Activated CD4-positive, alpha-beta T cell treated with anti-CD3 and anti-CD28 coated beads, Interleukin-2, amount 50 U/mL, for 4 hours (primary cell): ENCODE measurements at regions not wholly inside any gene's neighbourhood (a gene's known extent, or its start where the extent isn't known, plus 50 kb on each side); places are given as distances from the start of the nearest gene placed in this dataset.

Source experiments
- DNase-seq, 2 experiments: peaks; one replicate each; pipeline ENCODE4 v3.0.0-alpha.2; 2020

DNA sequence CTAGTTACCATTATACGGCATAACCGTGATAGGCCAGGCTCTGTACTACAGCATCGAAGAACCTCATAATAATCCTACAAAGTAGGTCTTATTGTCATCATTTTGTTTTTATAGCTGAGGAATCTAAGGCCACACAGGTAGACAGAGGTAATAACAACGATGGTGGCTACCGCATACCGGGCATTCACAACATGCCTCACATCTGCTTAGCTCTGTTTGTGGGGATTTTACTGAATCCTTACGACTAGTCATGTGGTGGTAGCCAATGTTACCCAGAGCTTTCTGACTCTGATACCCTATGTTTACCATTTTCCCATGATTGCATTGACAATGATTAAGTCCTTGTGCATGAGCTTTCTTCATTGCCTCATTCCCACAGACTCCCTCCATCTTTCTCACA, 269.4 kb downstream of the TCF7L2 start:
- no peak for DNase-seq

DNA sequence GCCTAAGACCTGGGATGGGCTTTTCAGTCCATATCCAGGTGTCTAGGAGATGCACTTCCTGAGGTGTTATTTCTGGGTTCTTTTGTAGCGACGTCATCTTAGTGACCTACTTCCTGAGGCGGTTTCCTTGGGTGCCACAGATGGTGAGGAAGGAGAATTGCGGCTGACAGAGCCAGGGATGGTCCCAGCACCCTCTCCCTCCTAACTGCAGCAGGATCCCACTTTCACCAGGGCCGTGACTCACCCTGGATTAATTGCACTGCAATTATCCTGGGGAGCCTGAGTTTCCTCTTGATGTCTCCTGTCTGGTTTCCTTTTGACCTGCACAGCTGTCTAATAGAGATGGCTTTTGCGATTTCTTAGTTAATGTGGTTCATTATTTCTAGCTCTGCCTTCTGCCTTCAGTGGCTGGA, 271.7 kb downstream of the TCF7L2 start:
- DNase-seq = no peak

DNA sequence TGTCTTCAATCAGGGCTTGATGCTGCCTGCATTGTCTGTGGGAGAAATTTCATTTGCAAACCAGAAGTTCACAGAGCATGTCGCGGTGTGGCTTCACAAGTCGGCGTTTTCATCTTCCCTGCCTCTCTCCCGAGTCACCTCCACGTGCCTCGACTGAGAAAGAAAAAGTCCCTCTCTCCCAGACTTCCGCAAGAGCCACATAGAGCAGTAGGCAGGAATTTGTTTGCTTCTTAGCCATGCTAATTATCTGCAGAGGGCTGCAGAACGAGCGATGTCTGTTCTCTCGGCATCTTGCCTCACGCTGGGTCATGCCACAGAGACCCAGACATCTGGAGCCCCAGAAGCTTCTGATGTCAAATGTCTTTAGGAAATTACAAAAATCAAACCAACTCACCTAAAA, 272.2 kb downstream of the TCF7L2 start:
- no peak for DNase-seq

DNA sequence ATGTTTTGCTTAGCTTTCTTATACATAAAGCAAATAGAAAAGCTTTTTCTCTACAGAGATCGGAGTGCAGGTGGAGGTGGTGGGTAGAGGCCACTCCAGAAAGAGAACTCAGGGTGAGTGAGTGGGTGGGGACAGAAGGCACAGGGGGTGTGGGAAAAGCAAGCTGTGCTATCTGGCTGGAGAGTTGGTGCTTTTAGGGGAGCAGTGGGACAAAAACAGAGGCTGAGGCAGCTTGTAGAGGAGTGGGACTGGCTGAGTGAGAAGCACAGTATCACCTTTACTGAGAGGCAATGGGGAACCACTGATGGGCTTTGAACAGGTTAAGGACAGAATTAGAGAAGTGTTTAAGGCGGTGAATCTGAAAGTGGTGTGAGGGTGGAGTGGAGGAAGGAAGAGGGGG, 275.3 kb downstream of the TCF7L2 start:
- no peak for DNase-seq

DNA sequence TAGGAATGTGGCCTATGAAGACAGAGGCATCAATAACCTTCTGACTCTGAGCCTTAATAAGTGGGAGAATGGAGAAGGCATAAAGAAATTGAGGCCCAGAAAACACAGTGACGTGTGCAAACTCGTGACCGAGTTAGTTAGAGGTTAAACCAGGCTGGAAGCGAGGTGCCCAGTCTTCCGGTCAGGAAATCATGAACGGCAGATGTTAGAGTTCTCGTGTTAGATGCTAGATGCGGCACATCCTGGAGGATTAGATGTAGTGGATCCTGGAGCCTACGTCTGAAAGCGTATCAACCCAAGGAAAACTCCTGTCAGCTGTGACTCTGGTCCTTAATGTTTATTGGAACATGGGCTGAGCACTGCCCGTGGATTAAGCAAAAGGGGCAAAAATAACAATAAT, 275.9 kb downstream of the TCF7L2 start:
- no peak for DNase-seq

DNA sequence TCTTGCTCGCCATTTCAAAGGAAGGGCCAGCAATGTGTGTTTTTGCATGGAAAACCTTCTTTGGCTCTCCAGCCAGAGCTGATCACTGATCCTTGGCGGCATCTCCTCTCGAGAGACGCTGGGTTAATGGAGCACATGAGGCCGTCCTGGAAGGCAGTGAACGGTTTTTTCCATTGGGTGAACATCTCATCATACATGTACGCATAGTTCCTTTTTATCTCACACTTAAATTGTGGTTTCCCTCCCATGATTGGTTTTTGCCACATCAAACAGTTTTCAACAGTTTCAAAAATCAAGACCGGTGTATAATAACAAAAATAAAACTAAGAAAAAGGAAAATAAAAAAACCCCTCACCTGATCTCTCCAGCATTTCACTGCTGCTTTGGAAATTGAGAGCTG, 276.4 kb downstream of the TCF7L2 start:
- DNase-seq = no peak

DNA sequence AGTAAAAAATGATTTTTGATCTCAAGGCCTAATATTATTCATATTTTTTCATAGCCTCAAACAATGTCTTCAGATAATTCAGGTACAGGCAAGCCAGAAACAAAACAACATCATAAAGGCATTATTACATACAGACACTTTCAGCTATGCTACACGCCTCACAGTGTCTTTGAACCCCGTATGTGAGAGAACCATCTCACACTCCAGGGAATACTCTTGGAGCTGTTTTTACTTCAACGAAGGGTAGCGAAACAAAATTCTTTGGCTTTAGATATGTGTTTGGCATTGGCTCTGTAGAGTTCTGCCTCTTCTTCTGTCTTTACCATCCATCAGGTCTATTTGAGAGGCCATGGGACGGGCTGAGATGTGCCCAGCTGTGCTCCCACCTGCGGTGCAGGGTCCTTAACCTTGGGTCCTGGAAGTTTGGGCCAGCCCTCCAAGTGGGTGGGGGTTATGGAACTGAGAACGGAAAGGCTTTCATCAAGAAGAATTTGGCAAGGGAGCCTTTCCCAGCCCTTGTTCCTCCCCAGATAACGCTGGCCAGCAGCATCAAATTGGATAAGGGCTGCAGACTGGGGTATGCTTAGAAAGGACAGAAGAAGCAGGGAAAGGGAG, 276.9 kb downstream of the TCF7L2 start:
- no peak for DNase-seq

DNA sequence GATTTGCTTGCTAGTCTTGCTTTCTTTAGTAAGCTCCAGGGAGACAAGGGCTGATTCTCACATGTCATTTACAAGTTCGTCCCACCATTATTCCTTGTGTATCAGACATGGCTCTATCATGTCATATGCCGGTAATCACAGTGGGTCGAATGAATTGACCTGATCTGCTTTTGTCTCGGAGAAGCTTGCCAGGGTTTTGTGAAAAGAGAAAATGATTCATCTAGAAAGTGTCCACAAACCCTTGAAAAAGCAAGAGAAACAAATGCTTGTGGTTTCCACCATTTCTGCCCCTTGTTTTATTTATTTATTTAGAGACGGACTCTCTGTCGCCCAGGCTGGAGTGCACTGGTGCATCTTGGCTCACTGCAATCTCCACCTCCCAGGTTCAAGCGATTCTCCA, 278.5 kb downstream of the TCF7L2 start:
- no peak for DNase-seq

DNA sequence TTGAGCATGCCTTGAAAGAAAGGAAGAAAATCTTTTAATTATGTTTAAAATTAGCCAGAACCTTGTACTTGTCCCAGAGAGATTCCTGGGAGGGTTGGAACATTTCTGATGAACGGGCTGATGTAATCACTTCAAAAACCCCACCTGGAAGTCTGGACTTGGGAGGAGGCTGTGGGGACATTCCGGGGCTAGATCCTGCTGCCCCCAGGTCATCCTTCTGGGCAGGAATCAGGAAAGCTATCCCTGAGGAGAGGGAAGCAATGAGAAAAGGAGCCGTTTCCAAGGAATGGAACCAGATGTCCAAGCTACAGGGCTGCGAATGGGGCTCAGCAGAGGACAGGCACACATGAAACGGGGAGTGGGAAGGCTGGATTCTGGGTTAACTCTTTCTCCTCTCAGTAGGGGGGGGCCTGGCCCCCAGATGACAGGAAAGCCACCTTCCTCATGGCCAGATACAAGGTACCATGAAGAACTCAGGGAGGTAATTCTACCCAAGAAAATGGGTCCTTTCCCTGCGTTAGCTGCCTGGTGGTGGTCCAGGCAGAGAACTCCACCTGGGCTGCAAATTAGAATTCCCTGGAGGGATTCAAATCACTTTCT, 280.1 kb downstream of the TCF7L2 start:
- no peak for DNase-seq

DNA sequence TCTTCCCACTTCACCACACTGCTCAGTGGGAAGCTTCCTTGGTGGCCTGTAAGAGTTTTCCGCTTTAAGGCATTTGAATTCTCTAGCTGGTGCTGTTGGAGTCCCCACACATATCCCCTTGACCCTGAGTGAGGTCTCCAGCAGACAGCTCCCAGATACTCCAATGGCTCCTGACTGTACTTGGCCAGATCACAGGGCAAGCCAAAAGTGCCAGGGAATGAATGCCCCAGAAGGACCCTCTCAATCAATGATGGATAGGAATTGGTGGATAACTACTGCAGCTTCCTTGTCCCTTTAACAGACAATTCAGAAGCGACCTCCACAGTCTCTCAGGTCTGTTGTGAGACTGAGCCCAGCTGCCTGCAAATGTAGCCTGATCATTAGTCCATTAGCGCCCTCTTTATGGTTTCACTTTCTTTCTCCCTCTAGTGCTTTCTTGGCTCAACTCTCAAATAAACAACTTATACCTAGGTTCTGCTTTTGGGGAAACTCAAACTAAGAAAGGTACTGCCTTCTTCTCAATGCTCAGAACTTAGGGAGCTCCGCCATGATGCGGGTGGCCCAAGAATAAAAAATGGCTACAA, 283.0 kb downstream of the TCF7L2 start:
- DNase-seq = no peak

DNA sequence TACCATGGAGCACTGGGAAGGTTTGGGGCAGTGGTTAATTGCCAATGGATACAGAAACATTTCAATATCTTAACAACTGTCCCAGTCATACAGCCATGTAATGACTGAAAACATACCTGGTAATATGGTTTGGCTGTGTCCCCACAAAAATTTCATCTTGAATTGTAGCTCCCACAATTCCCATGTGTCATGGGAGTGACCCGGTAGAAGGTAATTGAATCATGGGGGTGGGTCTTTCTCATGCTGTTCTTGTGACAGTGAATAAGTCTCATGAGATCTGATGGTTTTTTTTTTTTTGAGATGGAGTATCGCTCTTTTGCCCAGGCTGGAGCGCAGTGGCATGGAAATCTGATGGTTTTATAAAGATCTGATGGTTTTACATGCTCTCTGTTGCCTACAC, 284.4 kb downstream of the TCF7L2 start:
- no peak for DNase-seq

DNA sequence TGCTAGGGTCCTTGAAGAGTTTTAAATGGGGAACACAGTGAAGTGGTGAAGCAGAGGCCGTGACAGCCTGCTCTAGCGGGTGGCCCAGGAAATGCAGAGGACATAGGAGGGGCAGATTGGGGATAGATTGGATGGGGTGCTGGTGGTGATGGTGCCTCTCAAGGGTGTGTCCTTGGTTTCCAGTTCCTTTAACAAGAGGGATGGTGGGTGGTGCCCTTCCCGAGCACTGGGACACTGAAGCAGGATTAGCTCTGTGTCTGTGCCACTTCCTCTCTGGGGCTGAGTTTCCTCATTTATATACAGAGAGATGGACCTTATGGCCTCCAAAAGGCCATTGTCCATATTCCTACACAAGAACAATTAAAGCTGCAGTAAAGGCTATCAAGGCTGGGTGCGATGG, 285.5 kb downstream of the TCF7L2 start:
- no peak for DNase-seq

DNA sequence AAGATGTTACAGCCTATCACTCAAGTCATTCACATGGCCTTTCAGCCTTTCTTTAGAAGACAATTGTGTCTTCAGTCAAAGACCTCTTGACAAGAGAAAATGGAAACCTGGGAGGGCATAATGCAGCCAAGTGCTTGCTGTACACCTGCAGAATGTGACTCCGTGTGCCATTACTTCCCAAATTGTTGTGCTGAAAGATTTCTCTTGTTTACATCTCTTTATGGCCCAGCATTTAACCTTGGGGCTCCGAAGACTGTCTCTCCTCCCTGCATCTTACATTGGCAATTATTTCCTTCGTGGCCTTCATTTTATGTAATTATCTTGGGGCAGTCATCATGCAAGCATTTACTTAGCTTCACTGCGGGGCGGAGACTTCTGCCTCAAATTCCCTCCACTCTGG, 287.0 kb downstream of the TCF7L2 start:
- no peak for DNase-seq

DNA sequence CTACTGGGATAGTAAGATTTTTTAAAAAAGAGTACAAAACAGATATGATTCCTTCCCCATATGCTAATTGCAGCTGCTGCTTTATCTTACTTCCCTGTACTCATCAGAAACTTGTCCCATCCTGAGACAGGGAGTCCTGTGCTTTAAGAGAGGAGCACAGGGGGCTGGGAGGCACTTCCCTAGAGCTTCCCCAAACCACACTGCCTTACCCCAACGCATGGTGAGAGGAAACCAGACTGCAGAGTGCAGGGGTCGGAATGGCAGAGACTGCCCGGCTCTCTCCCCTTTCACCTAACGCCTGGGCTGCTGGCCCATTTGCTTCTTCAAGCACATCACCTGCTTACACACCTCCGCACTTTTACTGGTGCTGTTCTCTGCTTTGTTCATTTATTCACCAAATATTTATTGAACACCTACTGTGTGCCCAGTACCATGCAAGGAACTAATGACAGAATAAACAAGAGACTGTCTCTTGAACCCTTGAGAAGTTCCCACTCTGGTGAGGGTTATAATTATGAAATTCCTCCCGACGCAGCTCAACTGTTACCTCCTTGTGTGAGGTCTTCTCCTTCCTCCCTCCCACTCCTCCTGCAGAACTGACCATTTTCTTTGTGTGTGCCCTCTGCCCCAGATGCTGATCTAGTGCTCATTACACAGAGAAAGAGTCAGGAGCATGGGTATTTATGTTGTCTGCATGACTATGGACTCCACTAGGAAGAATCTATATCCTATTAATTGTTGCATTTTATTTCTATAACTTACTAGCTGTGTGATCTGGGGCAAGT, 289.7 kb downstream of the TCF7L2 start:
- DNase-seq = no peak

DNA sequence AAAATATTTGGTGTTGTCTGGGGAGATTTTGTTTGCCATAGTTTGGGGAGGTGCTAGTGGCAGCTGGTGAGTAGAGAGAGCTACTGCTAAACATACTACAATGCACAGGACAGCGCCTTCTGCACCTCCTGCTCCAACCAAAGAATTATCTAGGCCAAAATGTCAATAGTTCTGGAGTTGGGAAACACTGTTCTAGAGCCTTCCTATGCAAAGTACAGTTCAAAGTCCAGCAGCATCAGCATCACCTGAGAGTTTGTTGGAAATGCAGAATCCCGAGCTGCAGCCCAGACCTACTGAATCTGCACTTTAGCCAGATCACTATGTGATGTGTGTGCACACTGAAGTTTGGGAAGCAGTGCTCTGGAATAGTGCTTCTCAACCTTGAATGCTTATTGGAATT, 290.7 kb downstream of the TCF7L2 start:
- no peak for DNase-seq

DNA sequence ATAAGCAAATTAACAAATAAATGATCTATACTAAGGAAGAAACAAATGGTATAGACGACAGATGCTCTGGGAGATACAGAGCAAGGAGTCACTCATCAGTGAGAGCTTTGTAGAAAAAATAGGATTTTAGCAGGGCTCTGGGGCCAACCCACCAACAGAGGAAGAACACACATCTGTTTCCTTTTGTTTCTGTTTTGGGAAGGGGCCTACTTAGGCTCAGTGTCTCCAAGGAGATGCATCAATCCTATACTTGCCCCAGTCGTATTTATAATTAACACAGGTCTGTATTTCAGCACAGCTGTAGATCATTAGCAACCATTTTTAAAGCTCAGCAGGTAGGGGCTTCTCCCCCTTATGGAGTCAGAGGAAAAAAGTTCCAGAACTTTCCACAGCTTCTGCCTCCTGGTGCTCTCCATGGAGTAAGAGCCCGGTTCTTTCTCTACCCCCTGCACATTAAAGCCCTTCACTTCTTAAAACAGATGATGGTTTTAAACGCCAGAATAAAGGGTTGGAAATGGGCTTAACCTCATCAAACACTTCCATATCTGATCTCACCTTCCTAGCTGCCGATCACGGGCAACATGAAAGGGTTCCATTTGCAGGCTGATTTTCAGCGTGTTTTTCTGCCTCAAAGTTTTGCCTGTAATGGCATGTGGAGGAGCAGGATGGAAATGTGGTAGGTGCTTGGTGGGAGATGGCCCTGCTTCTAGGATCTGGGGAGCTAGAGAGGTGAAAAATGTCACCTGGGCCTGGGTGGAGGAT, 291.7 kb downstream of the TCF7L2 start:
- no peak for DNase-seq

DNA sequence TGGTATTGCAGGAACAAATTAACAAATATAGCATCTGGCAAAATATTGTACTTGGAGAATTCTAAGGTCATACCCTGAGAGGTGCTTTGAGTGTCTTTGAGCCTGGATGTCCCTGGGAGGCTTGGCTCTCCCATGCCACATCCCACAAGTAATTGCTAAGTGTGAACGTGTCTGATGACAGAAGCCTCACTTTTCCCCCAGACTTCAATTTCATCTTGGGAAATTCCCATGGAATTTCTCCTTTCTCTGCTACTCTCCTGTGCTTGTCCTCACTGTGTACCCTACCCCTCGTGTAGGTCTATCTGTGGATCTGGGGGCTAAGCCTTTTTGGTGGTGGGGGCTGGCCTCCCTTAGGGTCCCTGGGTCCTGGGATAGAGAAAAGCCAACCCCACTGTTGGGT, 293.3 kb downstream of the TCF7L2 start:
- DNase-seq = no peak

DNA sequence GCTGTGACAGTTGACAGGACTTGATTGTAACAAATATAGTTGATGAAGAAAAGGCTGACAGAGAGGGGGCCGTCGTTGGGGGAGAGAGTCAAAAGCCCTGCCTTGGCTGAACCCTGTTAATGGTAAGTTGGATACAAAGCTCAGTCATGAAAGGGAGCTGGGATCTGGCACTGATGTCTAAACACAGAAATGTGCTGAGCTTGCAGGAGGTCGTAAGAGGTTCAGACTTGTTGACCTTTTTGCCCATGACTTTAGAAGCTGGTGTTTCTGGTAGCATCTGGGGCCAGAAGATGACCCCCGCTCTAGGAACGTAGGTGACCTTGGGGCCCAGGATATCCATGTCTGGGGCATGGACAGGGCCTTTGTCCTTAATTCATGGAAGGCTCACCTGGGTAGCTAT, 294.7 kb downstream of the TCF7L2 start:
- DNase-seq = no peak

DNA sequence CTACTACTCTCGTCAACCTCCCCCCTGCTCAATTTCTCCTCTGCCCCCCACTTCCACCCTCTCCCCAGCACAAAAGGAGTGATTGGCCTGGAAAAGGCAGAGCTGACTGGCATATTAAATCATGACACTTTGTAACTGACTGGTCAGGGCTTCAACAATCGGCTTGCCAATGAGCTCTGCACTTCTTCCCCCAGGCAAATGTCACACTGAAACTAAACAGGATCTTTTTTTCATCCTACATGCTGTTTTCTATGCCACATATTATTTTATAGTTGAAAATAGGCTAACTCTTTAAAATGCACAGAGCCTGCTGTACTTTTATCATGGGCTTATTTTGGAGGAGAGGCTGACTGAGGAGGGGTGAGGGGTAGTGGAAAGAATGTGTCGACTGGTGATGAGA, 295.2 kb downstream of the TCF7L2 start:
- no peak for DNase-seq

DNA sequence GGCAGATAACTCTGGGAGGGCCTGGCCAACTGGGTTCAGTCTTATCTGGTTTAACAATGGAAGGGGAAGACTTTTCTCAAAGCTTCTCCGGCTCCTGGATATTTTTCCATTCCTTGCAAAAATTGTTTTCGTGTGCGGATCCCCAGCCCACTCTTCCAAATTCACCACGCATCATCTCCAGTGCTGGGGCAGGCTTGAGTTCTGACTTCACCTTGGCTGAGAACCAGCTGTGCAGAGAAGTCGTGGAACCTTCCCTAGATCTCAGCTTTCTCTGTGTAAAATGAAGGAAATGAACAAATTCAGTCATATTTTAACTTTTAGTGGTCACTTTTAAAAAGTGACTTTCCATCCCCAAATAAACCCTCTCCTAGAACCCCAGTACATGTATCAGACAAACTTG, 297.0 kb downstream of the TCF7L2 start:
- DNase-seq = no peak

DNA sequence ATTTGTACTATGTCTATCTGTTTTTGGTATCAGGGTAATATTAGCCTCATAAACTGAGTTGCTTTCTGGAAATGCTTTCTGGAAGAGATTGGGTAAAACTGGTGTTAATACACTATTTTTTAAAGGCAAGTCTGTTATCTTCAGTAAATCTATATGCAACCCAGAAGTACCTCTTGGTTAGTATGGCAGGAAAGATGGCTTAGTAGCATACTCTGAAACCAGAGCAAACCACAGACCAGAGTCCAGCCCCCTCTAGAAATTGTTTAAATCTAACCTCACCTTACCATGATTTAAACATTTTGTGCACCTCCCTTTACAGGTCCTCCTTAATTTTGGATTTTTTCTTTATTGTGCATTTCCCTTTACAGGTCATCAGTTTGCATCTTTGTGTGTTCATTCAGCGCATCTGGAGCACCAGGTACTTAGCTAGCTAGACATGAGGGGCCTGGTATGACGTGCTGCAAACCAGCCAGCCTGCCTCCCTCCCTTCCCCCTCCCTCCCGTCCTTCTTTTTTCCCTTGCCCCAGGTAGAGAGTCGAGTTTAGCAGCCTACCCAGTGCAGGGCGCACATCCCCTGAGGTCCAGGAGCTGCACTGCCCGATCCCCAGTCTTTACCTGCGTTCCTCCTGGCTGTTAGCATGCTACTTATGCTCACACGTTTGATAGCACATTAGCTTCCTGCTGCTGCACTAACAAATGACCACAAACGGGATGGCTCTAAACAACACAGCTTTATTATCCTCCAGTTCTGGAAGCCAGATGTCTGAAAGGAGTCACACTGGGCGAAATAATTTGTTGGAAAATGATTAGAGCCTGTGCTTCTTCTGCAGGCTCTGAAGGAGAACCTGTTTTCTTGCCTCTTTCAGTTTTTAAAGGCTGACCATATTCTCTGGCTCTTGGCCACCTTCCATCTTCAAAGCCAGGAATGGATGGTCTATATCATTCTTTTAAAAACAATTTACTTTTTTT, 299.9 kb upstream of the HABP2 start:
- DNase-seq = no peak

DNA sequence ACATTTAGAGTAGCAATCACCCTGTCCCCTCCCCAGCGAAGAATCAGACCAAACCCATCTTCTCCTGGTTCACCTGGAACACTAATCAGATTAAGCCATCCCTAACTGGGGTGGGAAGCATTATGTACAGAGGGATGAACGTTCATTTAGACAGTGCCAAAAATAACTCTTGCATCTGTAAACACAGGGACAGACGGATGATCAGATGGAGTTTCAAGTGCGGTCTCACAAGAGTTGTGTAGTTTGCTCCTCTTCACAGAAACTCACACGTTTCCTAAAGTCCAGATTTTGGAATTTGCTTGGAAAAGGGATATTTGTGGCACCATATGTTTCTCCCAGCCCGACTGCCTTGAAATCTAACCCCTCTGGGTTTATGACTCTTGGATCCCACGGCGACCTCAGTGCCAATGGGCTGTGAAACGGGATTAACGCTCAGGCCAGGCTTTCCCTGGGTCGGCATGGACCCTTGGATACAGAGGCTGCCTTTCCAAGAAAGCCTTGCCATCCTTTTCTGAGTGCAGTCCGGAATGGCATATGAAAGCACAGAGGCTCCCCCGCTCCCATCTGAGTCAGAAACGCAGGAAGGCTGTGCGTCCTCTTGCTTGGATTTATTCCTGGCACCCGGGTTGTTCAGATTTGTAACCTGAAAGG, 293.2 kb upstream of the HABP2 start:
- no peak for DNase-seq
